ENCODE measurements at regions not wholly inside any gene's neighbourhood (a gene's known extent, or its start where the extent isn't known, plus 50 kb on each side); places are given as distances from the start of the nearest gene placed in this dataset.

DNA sequence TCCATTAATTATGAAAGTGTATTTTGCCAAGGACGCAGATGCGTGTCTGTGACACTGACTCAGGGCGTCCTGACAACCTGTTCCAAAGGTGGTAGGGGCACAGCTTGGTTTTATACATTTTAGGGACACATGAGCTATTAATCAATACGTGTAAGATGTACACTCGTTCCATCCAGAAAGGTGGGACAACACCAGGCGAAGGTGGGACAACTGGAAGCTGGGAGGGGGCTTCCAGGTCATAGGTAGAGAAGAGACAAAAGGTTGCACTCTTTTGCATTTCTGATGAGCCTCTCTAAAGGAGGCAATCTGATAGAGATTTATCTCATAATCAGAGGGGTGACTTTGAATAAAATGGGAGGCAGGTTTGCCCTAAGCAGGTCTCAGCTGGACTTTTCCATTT is 82.7 kb upstream of the ZNF746 start:
- TF ChIP-seq POLR2AphosphoS5 (IDR thresholded peaks at IDR 0.05; ENCODE audit: low read depth, low read length): no peak
- no peak for TF ChIP-seq POLR2A (IDR thresholded peaks at IDR 0.05; ENCODE audit: low read depth, low read length)
- no peak for TF ChIP-seq POU2F2 (IDR thresholded peaks at IDR 0.05; ENCODE audit: low read depth, low read length)

All from GM12891 (cell line).